ENCODE measurements at regions not wholly inside any gene's neighbourhood (a gene's known extent, or its start where the extent isn't known, plus 50 kb on each side); places are given as distances from the start of the nearest gene placed in this dataset.
"Not testable (repeated sequence)": the region's sequence is repeated elsewhere in the genome, so short reads cannot be mapped to it uniquely, and the experiment has no call there.

DNA sequence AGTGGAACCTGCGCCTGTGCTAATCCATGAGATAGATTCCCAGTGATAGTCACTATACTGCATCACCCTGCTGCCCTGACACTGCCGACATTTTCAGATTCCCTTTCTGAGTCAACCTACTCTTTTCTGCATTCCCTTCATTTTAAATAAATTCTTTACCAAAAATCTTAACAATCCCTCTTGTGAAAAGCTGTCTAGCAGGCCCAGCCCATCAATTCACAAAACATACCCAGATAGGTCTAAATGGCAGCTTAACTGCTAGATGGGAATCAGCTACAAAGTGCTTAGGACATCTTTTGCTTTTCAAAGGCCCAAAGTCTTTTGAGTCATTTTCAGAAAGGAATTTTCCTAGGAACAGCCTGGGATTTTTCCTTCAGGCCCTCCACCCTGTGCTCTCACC is 180.1 kb upstream of the PTBP2 start:
- DNase-seq (ENCODE audit: low read depth in 3 of 3), result no peak

- DNase-seq (ENCODE audit: low read depth in 3 of 3), result no peak
These were observed 177.3 kb upstream of the PTBP2 start for GRCh38 chr1:96544051-96544830.

- no peak for DNase-seq (ENCODE audit: low read depth in 3 of 3)
These were observed 176.8 kb upstream of the PTBP2 start for GRCh38 chr1:96544831-96545221.

DNA sequence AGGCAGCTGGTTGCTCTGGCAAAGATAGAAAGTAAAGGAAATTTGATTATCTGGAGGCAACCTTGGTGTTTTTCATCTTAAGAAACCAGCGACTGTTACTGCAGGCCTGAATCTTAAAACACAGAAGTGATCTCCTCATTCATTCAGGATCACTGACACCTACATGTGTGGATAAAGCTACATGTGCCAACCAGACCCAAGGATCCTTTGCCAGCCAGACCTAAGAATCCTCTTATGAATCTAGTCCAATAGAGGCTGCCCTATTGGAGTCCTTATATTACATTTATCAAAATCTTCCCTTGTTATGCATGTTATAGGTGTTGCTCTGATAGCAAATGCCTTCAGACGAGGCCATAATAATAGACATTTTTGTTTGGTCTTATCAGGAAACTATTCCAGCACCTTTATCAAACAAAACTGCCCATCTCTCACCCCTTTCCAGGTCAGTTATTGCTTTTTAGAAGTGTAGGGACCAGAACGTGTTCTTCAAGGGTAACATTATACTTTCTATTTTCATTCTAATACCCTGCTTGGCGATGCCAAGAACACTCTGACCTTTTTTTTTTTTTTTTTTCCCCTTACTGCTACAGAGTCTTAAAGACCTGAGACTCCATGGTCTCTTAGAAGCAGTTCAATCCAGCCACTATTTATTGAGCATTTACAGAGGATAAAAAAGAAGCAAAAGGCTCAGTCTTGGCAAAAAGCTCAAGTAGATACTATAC is 175.5 kb upstream of the PTBP2 start:
- no peak for DNase-seq (ENCODE audit: low read depth in 3 of 3)

GRCh38 chr1:96550061-96550460 is 171.5 kb upstream of the PTBP2 start:
- DNase-seq (ENCODE audit: low read depth in 3 of 3), result no peak

- DNase-seq (ENCODE audit: low read depth in 3 of 3), result no peak
These were observed 169.1 kb upstream of the PTBP2 start for GRCh38 chr1:96552451-96552850.

- DNase-seq (ENCODE audit: low read depth in 3 of 3), result no peak
These were observed 167.8 kb upstream of the PTBP2 start for GRCh38 chr1:96553811-96554210.

DNA sequence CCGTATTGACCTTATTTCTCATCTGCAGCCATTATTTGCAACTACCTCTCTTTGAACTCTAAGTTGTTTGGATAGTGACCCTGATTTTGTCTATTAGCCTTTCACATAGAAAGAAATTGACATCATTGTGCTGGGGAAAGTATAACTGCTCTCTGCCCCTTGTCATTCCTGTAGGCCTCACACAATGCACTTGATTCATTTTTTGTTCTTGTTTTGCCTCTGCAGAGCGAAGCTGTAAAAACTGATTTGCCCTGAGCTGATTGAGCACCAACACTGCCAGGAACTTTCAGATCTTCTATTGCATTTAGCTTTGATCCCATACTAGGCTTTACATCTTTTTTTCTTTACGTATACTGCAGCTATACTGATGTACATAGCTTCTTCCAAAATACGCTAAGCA is 167.2 kb upstream of the PTBP2 start:
- no peak for DNase-seq (ENCODE audit: low read depth in 3 of 3)

- DNase-seq (ENCODE audit: low read depth in 3 of 3), result no peak
These were observed 164.2 kb upstream of the PTBP2 start for GRCh38 chr1:96557336-96557735.

DNA sequence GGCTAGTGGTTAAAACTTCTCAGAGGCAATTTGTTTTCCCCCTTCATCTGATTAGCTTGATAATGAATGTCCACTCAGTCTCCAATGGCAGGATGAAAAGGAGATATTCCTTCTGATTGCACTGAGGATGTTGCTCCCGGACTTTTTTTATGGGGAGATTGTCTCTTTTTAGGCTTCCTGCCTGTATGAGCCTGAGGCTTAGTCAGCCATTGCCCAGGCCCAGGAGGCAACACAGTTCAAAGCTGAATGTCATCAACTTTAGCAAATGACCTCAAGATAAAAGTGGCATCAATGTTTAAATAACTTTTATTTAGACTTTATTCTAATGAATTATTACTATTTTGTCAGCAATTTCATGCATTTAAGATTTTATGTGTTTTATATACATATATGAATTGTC is 162.9 kb upstream of the PTBP2 start:
- DNase-seq (ENCODE audit: low read depth in 3 of 3), result no peak

GRCh38 chr1:96559181-96559580 is 162.4 kb upstream of the PTBP2 start:
- no peak for DNase-seq (ENCODE audit: low read depth in 3 of 3)

DNA sequence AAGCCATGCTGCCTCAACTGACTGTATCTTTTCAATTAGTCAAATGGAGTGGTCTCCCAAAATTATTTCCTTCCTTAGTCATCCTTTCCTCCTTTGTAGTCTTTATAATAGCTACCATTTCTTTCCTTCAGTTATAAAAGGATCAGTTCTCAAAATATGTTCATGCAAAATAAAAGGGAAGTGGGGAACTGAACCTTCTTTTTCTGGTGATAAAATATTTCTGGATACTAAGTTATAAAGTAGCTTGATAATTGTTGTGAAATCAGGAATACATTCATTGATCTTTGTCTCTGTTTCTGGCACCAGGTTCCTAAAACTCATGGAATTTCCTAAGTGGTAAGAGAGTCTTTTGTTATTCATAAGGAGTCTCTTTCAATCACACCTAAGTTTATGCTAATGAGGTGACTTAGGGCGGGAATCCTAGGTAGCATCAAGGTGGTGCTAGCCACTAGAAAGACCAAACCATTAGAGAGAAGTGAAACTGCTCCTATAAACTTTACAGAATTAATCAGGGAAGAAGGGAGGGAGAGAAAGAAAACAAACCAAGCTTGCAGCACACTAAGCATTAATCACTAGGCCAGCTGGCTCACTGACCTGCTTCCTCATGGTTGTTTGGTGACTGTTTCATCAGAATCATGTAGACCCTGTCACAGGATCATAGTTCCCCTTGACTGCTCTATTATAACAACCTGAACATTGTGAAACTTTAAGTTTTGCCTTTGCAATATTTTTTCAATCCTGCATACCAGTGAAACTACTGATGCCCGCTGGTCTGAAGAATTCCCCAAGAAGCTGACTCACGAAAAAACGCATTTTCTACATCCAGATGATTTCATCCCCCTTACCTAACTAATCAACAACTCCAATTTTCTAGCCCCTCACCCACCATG is 161.6 kb upstream of the PTBP2 start:
- DNase-seq (ENCODE audit: low read depth in 3 of 3), result no peak

DNA sequence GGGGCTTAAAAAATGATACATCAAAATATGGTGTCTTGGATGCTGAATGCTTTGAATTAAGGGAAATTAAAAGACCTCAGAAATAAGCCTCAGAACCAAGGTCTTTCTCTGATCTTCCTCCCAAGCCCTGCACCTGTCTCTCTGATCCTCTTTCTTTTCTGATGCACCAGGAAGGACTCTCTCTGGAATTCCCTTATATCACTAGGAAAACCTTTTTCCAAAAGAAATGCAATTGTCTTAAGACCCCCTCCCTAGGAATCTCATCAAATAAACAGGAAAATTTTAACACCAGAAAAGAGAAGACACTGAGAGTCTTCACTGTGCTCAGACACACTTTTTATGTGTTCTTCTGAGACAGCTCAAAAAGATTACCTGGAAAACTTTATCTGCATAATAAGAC is 159.5 kb upstream of the PTBP2 start:
- no peak for DNase-seq (ENCODE audit: low read depth in 3 of 3)

DNA sequence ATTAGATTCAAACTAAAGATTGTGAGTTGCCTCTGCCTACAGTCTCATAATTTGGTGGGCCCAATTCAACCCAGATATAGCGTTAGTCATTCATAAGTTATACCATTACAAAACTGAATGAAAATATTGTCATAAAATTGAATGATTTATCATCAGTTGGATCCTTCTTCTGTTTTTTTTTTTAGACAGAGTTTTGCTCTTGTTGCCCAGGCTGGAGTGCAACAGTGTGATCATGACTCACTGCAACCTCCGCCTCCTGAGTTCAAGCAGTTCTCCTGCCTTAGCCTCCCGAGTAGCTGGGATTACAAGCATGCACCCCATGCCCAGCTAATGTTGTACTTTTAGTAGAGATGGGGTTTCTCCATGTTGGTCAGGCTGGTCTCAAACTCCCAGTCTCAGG is 157.2 kb upstream of the PTBP2 start:
- DNase-seq (ENCODE audit: low read depth in 3 of 3), result not testable (repeated sequence)

DNA sequence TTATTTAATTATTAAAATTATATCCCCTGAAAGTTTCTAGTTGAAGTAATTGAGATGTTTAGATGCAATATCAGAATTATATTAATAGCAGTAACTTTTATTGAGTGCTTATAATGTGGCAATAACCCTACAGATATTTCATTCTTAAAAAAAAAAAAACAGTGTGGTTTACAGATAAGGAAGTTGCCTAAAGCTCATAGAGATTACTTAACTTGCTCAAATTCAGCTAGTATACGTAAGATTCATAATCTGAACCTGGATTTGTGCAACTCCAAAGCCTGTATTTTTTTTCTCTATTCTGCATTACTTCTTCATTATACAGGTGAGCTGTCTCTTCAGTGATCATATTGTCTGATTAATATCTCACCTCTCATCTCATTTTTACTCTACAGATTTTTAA is 156.0 kb upstream of the PTBP2 start:
- DNase-seq (ENCODE audit: low read depth in 3 of 3), result no peak

- DNase-seq (ENCODE audit: low read depth in 3 of 3), result no peak
These were observed 152.9 kb upstream of the PTBP2 start for GRCh38 chr1:96568639-96569038.

DNA sequence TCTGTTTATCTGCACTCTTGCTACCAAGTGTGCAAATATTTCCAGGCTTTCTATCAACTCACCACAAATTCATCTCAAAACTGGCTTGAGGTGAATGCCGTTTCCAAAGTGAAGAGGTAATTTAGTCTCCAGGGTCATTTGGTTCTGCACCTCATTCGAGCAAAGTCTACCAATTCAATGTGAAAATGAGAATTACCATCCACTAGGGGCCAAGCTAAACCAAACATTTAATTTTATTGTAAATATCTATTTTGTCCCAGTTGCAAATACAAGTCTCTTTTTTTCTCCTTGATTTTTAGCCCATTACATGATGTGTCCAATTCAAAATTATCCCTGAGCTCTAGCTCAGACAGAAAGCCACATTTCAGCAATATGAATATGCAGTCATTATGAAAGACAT is 152.3 kb upstream of the PTBP2 start:
- DNase-seq (ENCODE audit: low read depth in 3 of 3), result no peak

DNA sequence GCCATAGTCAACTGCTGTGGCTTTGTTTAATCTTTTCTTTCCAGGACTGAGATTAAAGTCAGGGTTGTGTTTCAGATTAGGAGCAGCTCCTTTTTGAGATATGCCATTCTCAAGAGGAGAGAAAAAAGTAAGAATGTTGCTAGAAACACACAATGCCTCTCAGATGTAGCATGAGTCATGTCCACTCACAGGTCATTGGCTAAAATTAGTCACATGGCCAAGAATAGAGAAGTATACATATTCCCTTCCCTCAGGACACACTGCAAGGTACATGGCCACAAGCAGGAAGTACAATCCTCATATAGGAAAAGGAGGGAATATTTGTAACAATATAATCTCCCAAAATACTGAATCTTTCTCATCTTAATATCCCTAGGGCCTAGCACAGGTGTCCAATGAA is 141.9 kb upstream of the PTBP2 start:
- DNase-seq (ENCODE audit: low read depth in 3 of 3), result no peak

- no peak for DNase-seq (ENCODE audit: low read depth in 3 of 3)
These were observed 140.7 kb upstream of the PTBP2 start for GRCh38 chr1:96580920-96581319.

DNA sequence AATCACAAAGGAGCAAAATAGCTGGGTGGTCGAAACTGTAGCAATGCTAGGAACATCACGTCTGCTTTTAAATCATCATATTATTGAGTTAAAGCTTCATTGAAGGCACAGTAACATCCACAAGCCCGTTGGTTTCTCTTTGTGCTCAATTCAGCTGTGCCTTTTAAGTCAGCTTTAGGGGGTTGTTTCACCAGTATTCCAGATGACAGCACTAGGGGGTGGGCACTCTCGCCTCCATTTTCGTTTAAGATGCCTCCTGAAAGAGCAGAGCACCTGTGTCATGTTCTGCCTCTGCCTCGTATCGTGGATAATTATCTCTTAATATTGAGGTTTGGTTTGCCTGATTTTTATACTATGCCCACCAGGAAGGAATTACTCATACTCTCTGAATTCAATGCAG is 139.8 kb upstream of the PTBP2 start:
- DNase-seq (ENCODE audit: low read depth in 3 of 3), result no peak

DNA sequence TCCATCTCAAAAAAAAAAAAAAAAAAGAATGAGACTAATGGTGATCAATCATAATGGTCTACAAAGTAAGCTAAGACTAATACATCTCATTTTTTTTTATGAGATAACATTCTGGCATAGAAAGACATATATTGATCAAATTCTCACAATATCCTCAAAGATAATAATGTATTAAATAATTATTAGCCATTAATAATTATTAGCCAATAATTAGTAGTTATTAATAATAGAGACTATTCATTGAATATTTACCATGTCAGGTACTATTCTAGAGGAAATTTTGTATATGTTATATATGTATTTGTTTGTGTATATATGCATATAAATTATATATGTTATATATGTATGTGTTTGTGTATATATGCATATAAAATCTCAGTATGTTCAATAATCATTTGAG is 137.7 kb upstream of the PTBP2 start:
- no peak for DNase-seq (ENCODE audit: low read depth in 3 of 3)

DNA sequence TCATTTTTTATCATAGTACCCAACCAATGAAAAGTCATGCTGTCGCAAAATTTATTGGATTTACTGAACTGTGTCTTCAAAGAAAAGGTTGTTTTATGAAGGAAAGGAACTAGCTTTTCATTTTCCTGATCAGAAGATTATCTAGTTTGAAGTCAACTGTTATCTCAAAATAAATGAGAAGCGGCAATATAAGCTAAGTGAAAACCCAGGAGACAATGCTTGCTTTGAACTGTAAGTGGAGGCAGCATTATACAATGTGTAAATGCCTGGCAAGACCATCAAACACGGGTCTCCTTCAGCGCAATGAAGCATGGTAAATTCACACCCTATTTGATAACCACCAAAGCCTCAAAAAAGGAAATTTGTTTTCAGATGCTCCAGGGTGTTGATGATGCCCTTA is 134.4 kb upstream of the PTBP2 start:
- no peak for DNase-seq (ENCODE audit: low read depth in 3 of 3)

All from stimulated activated CD4-positive, alpha-beta T cell treated with anti-CD3 and anti-CD28 coated beads, TNF-alpha, amount 100 ng/mL, for 24 hours (primary cell).